ENCODE measurements at regions not wholly inside any gene's neighbourhood (a gene's known extent, or its start where the extent isn't known, plus 50 kb on each side); places are given as distances from the start of the nearest gene placed in this dataset.
"Not testable (repeated sequence)": the region's sequence is repeated elsewhere in the genome, so short reads cannot be mapped to it uniquely, and the experiment has no call there.

GRCh38 chr9:129449066-129449465 is 171.8 kb downstream of the C9orf50 start:
- H3K4me1 ChIP-seq (ENCODE audit: control insufficient read depth, insufficient read depth, low read depth, low read length): peaks cover 2% of the 10 kb centered on the region
- no peak overlapping the region for H2BK120ac ChIP-seq (ENCODE audit: low read depth, low read length)
- H3K4ac ChIP-seq (ENCODE audit: low read depth in 1 of 2, low read length in 2 of 2): no peak overlapping the region
- no peak overlapping the region for H2BK5ac ChIP-seq (ENCODE audit: low read depth, low read length, poor library complexity, severe bottlenecking)
- no peak overlapping the region for H3K4me2 ChIP-seq (ENCODE audit: low read length, poor library complexity, severe bottlenecking)
- no peak overlapping the region for H3K27ac ChIP-seq (ENCODE audit: low read length, poor library complexity, severe bottlenecking)
- H2AFZ ChIP-seq (ENCODE audit: low read depth, low read length): no peak overlapping the region
- H2BK15ac ChIP-seq (ENCODE audit: low read depth, poor library complexity, severe bottlenecking): no peak overlapping the region
- H3K27me3 ChIP-seq (ENCODE audit: control insufficient read depth in 1 of 2, insufficient read depth in 1 of 2, low read length in 2 of 2): no peaks in the 10 kb centered on the region
- H3K36me3 ChIP-seq (ENCODE audit: control insufficient read depth in 1 of 2, insufficient read depth in 2 of 2, low read depth in 1 of 2, low read length in 2 of 2): no peaks in the 10 kb centered on the region
- no peak overlapping the region for H3K4me3 ChIP-seq (ENCODE audit: insufficient read depth in 1 of 2, low read depth in 1 of 2, low read length in 2 of 2)
- H3K9me3 ChIP-seq (ENCODE audit: control insufficient read depth, low read length): no peaks in the 10 kb centered on the region
- no peak overlapping the region for H3K14ac ChIP-seq (ENCODE audit: low read length in 2 of 2)
- no peak for DNase-seq
- H4K91ac ChIP-seq (ENCODE audit: low read length): peak overlapping the region; percentile 59
- WGBS: 95% methylated on average over 13 of the region's 16 CpGs
- peak overlapping the region in 1 of 2 experiments; percentile 29 for H3K18ac ChIP-seq (ENCODE audit: low read depth in 1 of 2, low read length in 2 of 2)
- no peak overlapping the region for H3K9ac ChIP-seq (ENCODE audit: low read length)
- no peak overlapping the region for H3K23ac ChIP-seq (ENCODE audit: low read length in 2 of 2)
- no peaks in the 10 kb centered on the region for H3K79me1 ChIP-seq (replicated peaks; ENCODE audit: low read length, poor library complexity, severe bottlenecking)
- no peak overlapping the region for H2AK5ac ChIP-seq (ENCODE audit: low read length, severe bottlenecking)
- H4K8ac ChIP-seq (ENCODE audit: low read length): no peak overlapping the region
- peak overlapping the region in 1 of 2 experiments; percentile 21 for H2BK12ac ChIP-seq (ENCODE audit: low read length in 2 of 2)

DNA sequence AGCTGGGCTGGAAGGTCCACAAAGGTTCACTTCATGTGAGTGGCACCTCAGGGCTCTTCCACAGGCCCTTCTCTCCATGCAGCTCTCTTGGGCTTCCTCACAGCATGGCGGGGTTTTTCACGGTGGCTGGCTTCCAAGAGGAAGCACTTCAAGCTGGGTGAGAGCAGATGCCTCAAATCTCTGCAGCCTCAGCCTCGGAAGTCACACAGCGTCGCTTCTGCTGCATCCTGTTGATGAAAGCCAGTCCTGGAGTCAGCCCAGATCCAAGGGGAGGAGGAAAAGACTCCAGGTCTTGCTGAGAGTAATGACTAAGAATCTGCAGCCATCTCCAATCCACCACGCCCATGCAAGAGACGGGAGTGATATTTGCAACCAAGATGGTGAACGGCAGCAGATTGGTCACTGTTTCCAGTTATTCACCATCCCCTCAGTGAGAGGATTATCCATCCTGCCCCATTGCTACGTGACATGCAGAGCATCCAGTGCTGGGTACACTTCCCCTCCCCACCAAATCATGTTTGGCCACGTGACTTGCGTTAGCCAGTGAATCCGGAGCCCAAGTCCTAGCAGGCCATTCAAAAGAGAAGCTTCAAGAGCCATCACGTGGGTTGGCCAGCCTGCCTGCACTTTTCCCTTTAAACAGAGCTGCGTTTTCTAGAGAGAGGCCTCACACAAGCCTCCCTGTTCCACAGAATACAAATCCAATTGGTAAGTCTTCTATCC is 173.9 kb downstream of the C9orf50 start:
- no peak overlapping the region for H2BK5ac ChIP-seq (ENCODE audit: low read depth, low read length, poor library complexity, severe bottlenecking)
- no peak for DNase-seq
- WGBS: 61% methylated on average over 14 of the region's 14 CpGs

DNA sequence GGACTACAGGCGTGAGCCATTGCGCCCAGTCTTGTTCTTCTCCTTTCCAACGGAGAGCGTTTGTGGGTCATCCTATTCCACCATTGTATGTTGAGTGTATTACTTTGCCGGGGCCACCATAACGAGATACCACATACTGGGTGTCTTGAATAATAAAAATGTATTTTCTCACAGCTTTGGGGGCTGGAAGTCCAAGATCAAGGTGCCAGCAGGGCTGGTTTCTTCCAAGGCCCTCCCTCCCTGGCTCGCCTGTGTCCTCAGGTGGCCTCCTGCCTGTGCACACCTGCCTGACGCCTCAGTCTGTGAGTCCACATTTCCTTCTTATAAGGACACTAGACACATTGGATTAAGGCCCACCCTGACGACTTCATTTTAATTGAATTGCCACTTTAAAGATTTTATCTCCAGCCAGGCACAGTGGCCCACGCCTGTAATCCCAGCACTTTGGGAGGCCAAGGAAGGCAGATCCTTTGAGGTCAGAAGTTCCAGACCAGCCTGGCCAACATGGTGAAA is 175.1 kb downstream of the C9orf50 start:
- WGBS: 95% methylated on average over 10 of the region's 10 CpGs
- no peak overlapping the region for H2BK15ac ChIP-seq (ENCODE audit: low read depth, poor library complexity, severe bottlenecking)

More for the DNA sequence above, 173.9 kb downstream of the C9orf50 start:
- H2BK12ac ChIP-seq (ENCODE audit: low read length in 2 of 2): peak overlapping the region in 1 of 2 experiments; percentile 24
- no peak overlapping the region for H3K9ac ChIP-seq (ENCODE audit: low read length)
- H3K36me3 ChIP-seq (ENCODE audit: control insufficient read depth in 1 of 2, insufficient read depth in 2 of 2, low read depth in 1 of 2, low read length in 2 of 2): no peaks in the 10 kb centered on the region
- H3K79me1 ChIP-seq (replicated peaks; ENCODE audit: low read length, poor library complexity, severe bottlenecking): no peaks in the 10 kb centered on the region
- H3K27ac ChIP-seq (ENCODE audit: low read length, poor library complexity, severe bottlenecking): no peak overlapping the region
- H3K4me2 ChIP-seq (ENCODE audit: low read length, poor library complexity, severe bottlenecking): no peak overlapping the region
- no peak overlapping the region for H2AFZ ChIP-seq (ENCODE audit: low read depth, low read length)
- H2BK15ac ChIP-seq (ENCODE audit: low read depth, poor library complexity, severe bottlenecking): no peak overlapping the region
- H2BK120ac ChIP-seq (ENCODE audit: low read depth, low read length): no peak overlapping the region
- H4K8ac ChIP-seq (ENCODE audit: low read length): no peak overlapping the region
- H3K14ac ChIP-seq (ENCODE audit: low read length in 2 of 2): peak overlapping the region in 1 of 2 experiments; percentile 44
- H3K9me3 ChIP-seq (ENCODE audit: control insufficient read depth, low read length): no peaks in the 10 kb centered on the region
- H3K4me1 ChIP-seq (ENCODE audit: control insufficient read depth, insufficient read depth, low read depth, low read length): peaks cover 4% of the 10 kb centered on the region
- no peak overlapping the region for H4K91ac ChIP-seq (ENCODE audit: low read length)
- H3K27me3 ChIP-seq (ENCODE audit: control insufficient read depth in 1 of 2, insufficient read depth in 1 of 2, low read length in 2 of 2): peaks cover 5 to 8% of the 10 kb centered on the region in 2 experiments
- no peak overlapping the region for H3K23ac ChIP-seq (ENCODE audit: low read length in 2 of 2)
- H3K18ac ChIP-seq (ENCODE audit: low read depth in 1 of 2, low read length in 2 of 2): peak overlapping the region in 1 of 2 experiments; percentile 37
- no peak overlapping the region for H3K4me3 ChIP-seq (ENCODE audit: insufficient read depth in 1 of 2, low read depth in 1 of 2, low read length in 2 of 2)
- no peak overlapping the region for H3K4ac ChIP-seq (ENCODE audit: low read depth in 1 of 2, low read length in 2 of 2)
- no peak overlapping the region for H2AK5ac ChIP-seq (ENCODE audit: low read length, severe bottlenecking)

DNA sequence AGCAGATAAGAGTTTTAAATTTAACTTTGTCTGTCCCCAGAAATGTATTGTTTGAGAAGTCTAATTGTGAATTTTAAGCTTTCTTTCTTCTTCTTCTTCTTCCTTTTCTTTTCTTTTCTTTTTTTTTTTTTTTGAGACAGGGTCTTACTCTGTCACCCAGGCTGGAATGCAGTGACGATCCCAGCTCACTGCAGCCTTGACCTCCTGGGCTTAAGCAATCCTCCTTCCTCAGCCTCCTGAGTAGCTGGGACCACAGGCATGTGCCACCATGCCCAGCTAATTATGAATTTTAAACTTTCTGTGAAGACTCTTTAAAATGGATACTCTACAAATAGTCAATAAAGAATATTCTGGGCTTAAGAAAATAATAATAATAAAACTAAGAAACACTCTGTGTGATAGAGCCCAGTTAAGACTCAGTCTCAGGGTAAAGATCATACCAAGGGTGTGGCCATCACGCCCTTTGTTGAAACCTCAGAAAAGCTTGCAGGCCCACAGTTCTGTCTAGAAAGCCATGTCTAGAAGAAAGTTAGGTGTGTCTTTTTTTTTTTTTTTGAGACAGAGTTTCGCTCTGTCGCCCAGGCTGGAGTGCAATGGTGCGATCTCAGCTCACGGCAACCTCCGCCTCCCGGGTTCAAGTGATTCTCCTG is 177.3 kb downstream of the C9orf50 start:
- 93% methylated on average over 6 of the region's 8 CpGs for WGBS
- not testable (repeated sequence) for H3K27me3 ChIP-seq (ENCODE audit: control insufficient read depth in 1 of 2, insufficient read depth in 1 of 2, low read length in 2 of 2); H3K9me3 ChIP-seq (ENCODE audit: control insufficient read depth, low read length); H3K18ac ChIP-seq (ENCODE audit: low read depth in 1 of 2, low read length in 2 of 2); H2BK12ac ChIP-seq (ENCODE audit: low read length in 2 of 2); H3K4me3 ChIP-seq (ENCODE audit: insufficient read depth in 1 of 2, low read depth in 1 of 2, low read length in 2 of 2); H2BK5ac ChIP-seq (ENCODE audit: low read depth, low read length, poor library complexity, severe bottlenecking); H3K79me1 ChIP-seq (replicated peaks; ENCODE audit: low read length, poor library complexity, severe bottlenecking); H2BK120ac ChIP-seq (ENCODE audit: low read depth, low read length); DNase-seq; H2AK5ac ChIP-seq (ENCODE audit: low read length, severe bottlenecking); H4K91ac ChIP-seq (ENCODE audit: low read length); H4K8ac ChIP-seq (ENCODE audit: low read length); H2AFZ ChIP-seq (ENCODE audit: low read depth, low read length); H3K14ac ChIP-seq (ENCODE audit: low read length in 2 of 2); H3K4me2 ChIP-seq (ENCODE audit: low read length, poor library complexity, severe bottlenecking); H2BK15ac ChIP-seq (ENCODE audit: low read depth, poor library complexity, severe bottlenecking); H3K23ac ChIP-seq (ENCODE audit: low read length in 2 of 2); H3K4ac ChIP-seq (ENCODE audit: low read depth in 1 of 2, low read length in 2 of 2); H3K27ac ChIP-seq (ENCODE audit: low read length, poor library complexity, severe bottlenecking); H3K9ac ChIP-seq (ENCODE audit: low read length); H3K4me1 ChIP-seq (ENCODE audit: control insufficient read depth, insufficient read depth, low read depth, low read length); H3K36me3 ChIP-seq (ENCODE audit: control insufficient read depth in 1 of 2, insufficient read depth in 2 of 2, low read depth in 1 of 2, low read length in 2 of 2)

More for the DNA sequence above, 175.1 kb downstream of the C9orf50 start:
- H3K4ac ChIP-seq (ENCODE audit: low read depth in 1 of 2, low read length in 2 of 2): no peak overlapping the region
- no peak overlapping the region for H4K91ac ChIP-seq (ENCODE audit: low read length)
- no peak overlapping the region for H2BK5ac ChIP-seq (ENCODE audit: low read depth, low read length, poor library complexity, severe bottlenecking)
- H3K14ac ChIP-seq (ENCODE audit: low read length in 2 of 2): no peak overlapping the region
- no peak overlapping the region for H3K27ac ChIP-seq (ENCODE audit: low read length, poor library complexity, severe bottlenecking)
- no peak overlapping the region for H2BK12ac ChIP-seq (ENCODE audit: low read length in 2 of 2)
- H3K23ac ChIP-seq (ENCODE audit: low read length in 2 of 2): no peak overlapping the region
- H2AK5ac ChIP-seq (ENCODE audit: low read length, severe bottlenecking): no peak overlapping the region
- no peaks in the 10 kb centered on the region for H3K36me3 ChIP-seq (ENCODE audit: control insufficient read depth in 1 of 2, insufficient read depth in 2 of 2, low read depth in 1 of 2, low read length in 2 of 2)
- DNase-seq: no peak
- H2BK120ac ChIP-seq (ENCODE audit: low read depth, low read length): no peak overlapping the region
- no peak overlapping the region for H3K4me2 ChIP-seq (ENCODE audit: low read length, poor library complexity, severe bottlenecking)
- H4K8ac ChIP-seq (ENCODE audit: low read length): no peak overlapping the region
- H3K4me1 ChIP-seq (ENCODE audit: control insufficient read depth, insufficient read depth, low read depth, low read length): peaks cover 2% of the 10 kb centered on the region
- H3K9ac ChIP-seq (ENCODE audit: low read length): no peak overlapping the region
- H3K4me3 ChIP-seq (ENCODE audit: insufficient read depth in 1 of 2, low read depth in 1 of 2, low read length in 2 of 2): no peak overlapping the region
- H3K18ac ChIP-seq (ENCODE audit: low read depth in 1 of 2, low read length in 2 of 2): no peak overlapping the region
- H3K27me3 ChIP-seq (ENCODE audit: control insufficient read depth in 1 of 2, insufficient read depth in 1 of 2, low read length in 2 of 2): peaks cover 5 to 8% of the 10 kb centered on the region in 2 experiments
- no peak overlapping the region for H2AFZ ChIP-seq (ENCODE audit: low read depth, low read length)
- no peaks in the 10 kb centered on the region for H3K9me3 ChIP-seq (ENCODE audit: control insufficient read depth, low read length)
- H3K79me1 ChIP-seq (replicated peaks; ENCODE audit: low read length, poor library complexity, severe bottlenecking): no peaks in the 10 kb centered on the region

Measured in mesenchymal stem cell (in vitro differentiated cells and primary cell).